ES-I3 (cell line): ENCODE measurements at regions not wholly inside any gene's neighbourhood (a gene's known extent, or its start where the extent isn't known, plus 50 kb on each side); places are given as distances from the start of the nearest gene placed in this dataset.

Experiments used
- H3K36me3 ChIP-seq: 2 replicates; pipeline ENCODE4 v1.6.1; 2013; ENCODE audit warnings: mild to moderate bottlenecking, low read length, control low read depth, moderate library complexity; ENCODE audit not compliant: insufficient read depth
- H3K4me1 ChIP-seq: 2 replicates; pipeline ENCODE4 v1.6.1; 2013; ENCODE audit warnings: mild to moderate bottlenecking, control low read depth, low read length; ENCODE audit not compliant: insufficient read depth
- H3K9ac ChIP-seq: 2 replicates; pipeline ENCODE4 v1.6.1; 2013; ENCODE audit warnings: low read depth, mild to moderate bottlenecking, low read length, moderate library complexity
- H3K9me3 ChIP-seq: 2 replicates; pipeline ENCODE4 v1.6.1; 2013; ENCODE audit warnings: mild to moderate bottlenecking, low read length, moderate library complexity; ENCODE audit not compliant: control insufficient read depth, insufficient read depth

DNA sequence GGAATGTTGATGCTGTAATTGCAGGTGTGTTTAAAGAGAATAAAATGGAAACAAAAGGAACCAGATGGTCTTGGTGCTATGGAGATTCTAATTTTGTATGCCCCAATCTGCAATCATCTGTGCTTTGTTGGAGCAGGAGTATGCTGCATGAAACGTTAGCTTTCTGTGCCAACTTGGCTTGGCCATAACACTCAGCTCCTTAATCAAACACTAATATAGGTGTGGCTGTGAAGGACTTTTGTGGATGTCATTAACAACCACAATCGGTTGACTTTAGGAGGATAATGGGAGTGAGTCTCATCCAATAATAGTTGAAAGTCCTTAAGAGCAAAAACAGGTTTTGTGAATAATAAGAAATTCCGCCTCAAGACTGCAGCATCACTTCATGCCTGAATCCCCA lies 399.2 kb downstream of the NLGN4X start:
- no peaks in the 10 kb centered on the region for H3K4me1 ChIP-seq
- H3K9me3 ChIP-seq, result no peaks in the 10 kb centered on the region
- H3K36me3 ChIP-seq, result no peaks in the 10 kb centered on the region
- no peak overlapping the region for H3K9ac ChIP-seq

- Histone ChIP-seq H3K4me1 (no peaks in the 10 kb centered on the region), H3K9me3 (no peaks in the 10 kb centered on the region), H3K36me3 (no peaks in the 10 kb centered on the region), H3K9ac (no peak overlapping the region)
Observed at GRCh38 chrX:5829060-5829459, 399.6 kb downstream of the NLGN4X start.

DNA sequence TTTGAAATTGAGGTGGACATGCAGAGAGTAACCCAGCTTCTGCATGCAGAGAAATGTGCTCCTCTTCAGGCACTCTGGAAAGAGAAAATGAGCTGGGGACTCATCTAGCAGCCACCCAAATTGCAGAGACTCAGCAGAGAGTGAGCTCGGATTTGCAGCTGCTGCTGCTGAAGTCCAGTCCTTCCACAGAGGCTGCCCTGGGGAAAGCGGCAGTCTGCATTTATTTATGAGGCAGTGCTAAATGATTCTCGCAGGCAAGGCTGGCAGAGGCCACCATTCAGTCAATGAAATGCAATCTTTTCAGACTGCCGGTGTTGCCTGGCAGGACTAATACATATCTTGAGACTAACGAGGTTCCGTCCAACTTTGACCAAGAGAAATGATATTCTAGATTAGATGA lies 404.8 kb downstream of the NLGN4X start:
- no peaks in the 10 kb centered on the region for H3K36me3 ChIP-seq
- H3K9ac ChIP-seq, result no peak overlapping the region
- H3K9me3 ChIP-seq, result no peaks in the 10 kb centered on the region
- no peaks in the 10 kb centered on the region for H3K4me1 ChIP-seq

DNA sequence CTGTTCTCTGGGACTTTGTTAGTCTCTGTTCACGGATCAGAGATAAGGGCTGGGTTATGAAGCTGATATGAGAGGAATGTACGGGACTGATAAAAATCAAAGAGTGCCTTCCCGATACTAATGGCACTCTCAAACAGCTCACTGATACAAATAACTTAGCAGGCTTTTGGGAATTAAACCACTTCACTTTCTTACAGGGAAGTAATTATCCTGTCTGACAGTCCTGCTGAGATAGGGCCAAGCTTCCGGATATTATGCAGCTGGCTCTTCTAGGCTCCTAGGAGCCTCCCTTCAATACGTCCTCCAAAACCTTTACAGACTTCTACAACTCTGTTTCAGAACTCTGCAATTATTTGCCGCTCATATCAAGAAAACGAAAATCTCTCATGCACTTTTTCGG lies 418.0 kb downstream of the NLGN4X start:
- Histone ChIP-seq H3K9me3 (no peaks in the 10 kb centered on the region), H3K4me1 (no peaks in the 10 kb centered on the region), H3K9ac (no peak overlapping the region), H3K36me3 (no peaks in the 10 kb centered on the region)

DNA sequence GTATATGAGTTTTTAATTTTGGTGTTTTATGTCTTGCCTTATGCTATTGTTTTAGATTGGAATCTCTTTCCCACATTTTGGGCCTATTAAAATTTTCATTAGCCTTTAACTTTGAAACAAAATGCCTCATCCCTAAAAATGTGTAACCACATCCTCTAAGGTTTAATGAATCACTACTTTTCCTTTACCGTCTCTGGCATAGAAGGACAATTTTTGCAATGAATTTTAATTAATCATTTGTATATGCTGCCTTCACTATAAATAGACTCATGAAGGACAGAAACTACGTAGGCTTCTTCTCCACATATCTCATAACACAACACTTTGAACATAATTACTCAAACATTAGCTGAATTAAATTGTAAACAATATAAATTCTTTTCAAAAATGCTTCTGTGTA lies 421.5 kb downstream of the NLGN4X start:
- H3K9ac ChIP-seq, result no peak overlapping the region
- H3K4me1 ChIP-seq, result no peaks in the 10 kb centered on the region
- no peaks in the 10 kb centered on the region for H3K36me3 ChIP-seq
- no peaks in the 10 kb centered on the region for H3K9me3 ChIP-seq

DNA sequence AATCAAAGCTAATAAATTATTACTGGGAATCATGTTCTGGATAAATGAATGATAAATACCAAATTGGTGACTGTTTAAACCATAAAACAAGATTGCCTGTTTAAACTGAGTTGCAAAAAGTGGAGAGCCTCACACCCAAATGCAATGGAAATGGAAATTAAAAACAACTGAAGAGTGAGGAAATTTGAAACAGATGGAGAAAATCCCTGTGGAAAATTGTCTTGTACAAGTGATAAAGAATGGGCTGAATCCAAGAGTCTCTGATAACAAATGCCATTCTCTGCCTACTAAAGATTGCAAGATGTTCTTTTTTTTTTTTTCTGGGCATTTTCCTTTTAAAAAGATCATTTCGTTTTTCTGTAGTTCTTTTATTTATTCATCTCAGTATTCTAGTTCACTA lies 426.3 kb downstream of the NLGN4X start:
- Histone ChIP-seq H3K9me3 (no peaks in the 10 kb centered on the region), H3K9ac (no peak overlapping the region), H3K4me1 (no peaks in the 10 kb centered on the region), H3K36me3 (no peaks in the 10 kb centered on the region)

- H3K9ac ChIP-seq, result no peak overlapping the region
- no peaks in the 10 kb centered on the region for H3K4me1 ChIP-seq
- no peaks in the 10 kb centered on the region for H3K9me3 ChIP-seq
- no peaks in the 10 kb centered on the region for H3K36me3 ChIP-seq
Observed at GRCh38 chrX:5791721-5792120, 436.9 kb downstream of the NLGN4X start.

GRCh38 chrX:5788910-5789309 lies 439.8 kb downstream of the NLGN4X start:
- Histone ChIP-seq H3K9me3 (no peaks in the 10 kb centered on the region), H3K4me1 (no peaks in the 10 kb centered on the region), H3K36me3 (no peaks in the 10 kb centered on the region), H3K9ac (no peak overlapping the region)

DNA sequence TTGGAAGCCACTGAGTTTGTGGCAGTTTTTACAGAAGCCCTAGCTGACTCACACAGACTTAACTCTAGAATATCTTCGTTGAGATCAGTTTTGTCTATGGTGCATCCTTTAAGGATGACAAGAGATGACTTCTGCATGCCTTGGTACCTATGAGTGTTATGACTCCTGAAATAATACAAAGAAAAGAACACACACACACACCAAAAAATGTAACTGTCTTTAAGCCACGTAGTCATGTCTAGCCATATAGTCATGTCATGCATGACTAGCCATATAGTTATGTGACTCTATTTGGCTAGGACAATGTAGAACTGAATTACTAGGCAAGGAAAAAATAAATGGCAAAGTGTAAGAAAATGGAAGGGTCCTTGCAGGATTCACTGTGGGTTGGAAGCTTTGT lies 447.8 kb downstream of the NLGN4X start:
- no peaks in the 10 kb centered on the region for H3K36me3 ChIP-seq
- H3K9me3 ChIP-seq, result no peaks in the 10 kb centered on the region
- H3K9ac ChIP-seq, result no peak overlapping the region
- H3K4me1 ChIP-seq, result no peaks in the 10 kb centered on the region

GRCh38 chrX:5775846-5776430 lies 452.7 kb downstream of the NLGN4X start:
- Histone ChIP-seq H3K36me3 (no peaks in the 10 kb centered on the region), H3K9me3 (no peaks in the 10 kb centered on the region), H3K9ac (no peak overlapping the region), H3K4me1 (no peaks in the 10 kb centered on the region)

- no peaks in the 10 kb centered on the region for H3K4me1 ChIP-seq
- H3K9me3 ChIP-seq, result no peaks in the 10 kb centered on the region
- H3K36me3 ChIP-seq, result no peaks in the 10 kb centered on the region
- no peak overlapping the region for H3K9ac ChIP-seq
Observed at GRCh38 chrX:5774446-5774845, 454.2 kb downstream of the NLGN4X start.

DNA sequence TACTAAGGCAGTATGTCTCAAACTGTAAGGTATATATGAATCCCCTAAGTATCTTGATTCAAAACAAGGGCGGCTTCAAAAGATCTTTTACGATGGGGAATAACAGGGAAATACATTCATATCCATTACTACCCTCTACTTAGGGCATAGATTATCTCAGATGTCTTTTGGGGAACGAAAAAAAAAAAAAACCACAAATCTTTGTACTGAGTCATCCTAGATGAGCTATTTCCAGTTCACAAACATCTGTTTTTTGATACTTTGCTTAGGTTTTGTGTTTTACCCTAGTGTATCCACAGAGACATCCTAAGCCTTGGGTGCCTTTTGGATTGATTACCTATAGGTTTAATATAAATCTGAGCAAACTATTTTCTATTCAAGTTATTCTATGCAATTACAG lies 457.2 kb downstream of the NLGN4X start:
- no peaks in the 10 kb centered on the region for H3K36me3 ChIP-seq

DNA sequence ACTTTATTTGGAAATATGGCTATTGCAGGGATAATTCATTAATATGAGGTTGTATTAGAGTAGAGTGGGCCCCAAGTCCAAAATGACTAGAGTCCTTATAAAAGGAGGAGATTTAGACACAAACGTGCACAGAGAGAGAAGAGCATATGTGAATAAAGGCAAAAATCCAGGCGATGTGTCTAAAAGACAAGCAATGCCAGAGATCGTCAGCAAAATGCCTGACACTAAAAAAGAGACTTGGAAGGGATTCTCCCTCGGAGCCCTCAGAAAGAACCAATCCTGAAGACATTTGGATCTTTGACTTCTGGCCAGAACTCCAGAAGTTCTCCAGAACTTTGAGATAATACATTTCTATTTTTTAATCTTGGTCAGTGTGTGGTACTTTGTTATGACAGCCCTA lies 472.1 kb downstream of the NLGN4X start:
- no peaks in the 10 kb centered on the region for H3K4me1 ChIP-seq
- H3K9ac ChIP-seq, result no peak overlapping the region
- H3K36me3 ChIP-seq, result no peaks in the 10 kb centered on the region

More for the DNA sequence above, 457.2 kb downstream of the NLGN4X start:
- H3K9me3 ChIP-seq, result no peaks in the 10 kb centered on the region
- no peak overlapping the region for H3K9ac ChIP-seq
- no peaks in the 10 kb centered on the region for H3K4me1 ChIP-seq

GRCh38 chrX:5753291-5753690 lies 475.4 kb downstream of the NLGN4X start:
- Histone ChIP-seq H3K9me3 (no peaks in the 10 kb centered on the region), H3K36me3 (no peaks in the 10 kb centered on the region), H3K9ac (no peak overlapping the region), H3K4me1 (no peaks in the 10 kb centered on the region)

More for the DNA sequence above, 472.1 kb downstream of the NLGN4X start:
- no peaks in the 10 kb centered on the region for H3K9me3 ChIP-seq

DNA sequence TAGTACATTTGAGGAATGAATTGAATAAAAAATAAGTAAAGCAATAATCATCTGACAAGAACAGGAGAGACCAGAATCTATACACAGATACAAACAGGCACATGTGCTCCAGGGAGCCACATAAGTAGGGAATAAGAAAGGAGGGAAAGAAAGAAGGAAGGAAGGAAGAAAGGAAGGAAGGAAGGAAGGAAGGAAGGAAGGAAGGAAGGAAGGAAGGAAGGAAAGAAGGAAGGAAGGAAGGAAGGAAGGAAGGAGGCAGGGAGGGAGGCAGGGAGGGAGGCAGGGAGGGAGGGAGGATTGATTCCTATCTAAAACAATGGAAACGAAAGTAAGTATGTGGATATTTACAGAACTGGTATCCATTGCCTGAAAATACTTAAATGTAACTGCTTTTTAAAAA lies 475.8 kb downstream of the NLGN4X start:
- H3K4me1 ChIP-seq, result no peaks in the 10 kb centered on the region
- no peaks in the 10 kb centered on the region for H3K9me3 ChIP-seq
- H3K36me3 ChIP-seq, result no peaks in the 10 kb centered on the region
- H3K9ac ChIP-seq, result no peak overlapping the region
